Aorta (tissue), 5 donors: ENCODE measurements at regions not wholly inside any gene's neighbourhood (a gene's known extent, or its start where the extent isn't known, plus 50 kb on each side); places are given as distances from the start of the nearest gene placed in this dataset.

Experiments
- ATAC-seq: fragments of 200-7000 bp; cut with Tn5 transposase; one replicate; pipeline ENCODE4 v1.9.1; 2022; ENCODE audit warnings: moderate library complexity; ENCODE audit not compliant: low FRiP score
- DNase-seq, 2 donors: peaks; one replicate each; pipeline ENCODE4 v3.0.0-alpha.2; 2020
- H3K27ac ChIP-seq, 2 donors: one replicate each; pipeline ENCODE4 v1.5.1; 2013; ENCODE audit warnings: low read length in 2 of 2, mild to moderate bottlenecking in 2 of 2, moderate library complexity in 2 of 2, control low read depth in 1 of 2, inconsistent platforms in 1 of 2, low read depth in 1 of 2
- H3K27me3 ChIP-seq, 2 donors: one replicate each; pipeline ENCODE4 v1.6.1; 2013; ENCODE audit warnings: control low read depth in 1 of 2, low read length in 1 of 2, mild to moderate bottlenecking in 1 of 2, moderate library complexity in 1 of 2; ENCODE audit not compliant: insufficient read depth in 2 of 2, control insufficient read depth in 1 of 2
- H3K36me3 ChIP-seq, 2 donors: one replicate each; pipeline ENCODE4 v1.6.1; 2013; ENCODE audit warnings: control low read depth in 1 of 2, low read length in 1 of 2, mild to moderate bottlenecking in 1 of 2; ENCODE audit not compliant: insufficient read depth in 2 of 2, control insufficient read depth in 1 of 2
- H3K4me1 ChIP-seq, 2 donors: one replicate each; pipeline ENCODE4 v1.6.1; 2013; ENCODE audit warnings: low read length in 2 of 2, control low read depth in 1 of 2, mild to moderate bottlenecking in 1 of 2, moderate library complexity in 1 of 2; ENCODE audit not compliant: insufficient read depth in 2 of 2, control insufficient read depth in 1 of 2
- H3K4me3 ChIP-seq, 2 donors: one replicate each; pipeline ENCODE4 v1.5.1; 2013; ENCODE audit warnings: low read length in 2 of 2, control low read depth in 1 of 2, mild to moderate bottlenecking in 1 of 2
- H3K9me3 ChIP-seq: one replicate; pipeline ENCODE4 v1.6.1; 2013; ENCODE audit warnings: mild to moderate bottlenecking, low read length; ENCODE audit not compliant: control insufficient read depth
- WGBS, 2 donors: extraction: QIAGEN DNeasy Blood & Tissue Kit; methylation state at CpG; one replicate each; pipeline ENCODE4 v1.1.7; 2013; 5-methylcytosine and 5-hydroxymethylcytosine counted together
- intact Hi-C, 2 donors: fragments of 100-400 bp; cut with DNase I; formaldehyde crosslinking; loops; one replicate each; pipeline versions ENCODE4 v1.14.2 to v1.15.0; 2022
- donor health status: healthy with polysubstance abuse.
- donor health status: Bipolar disorder and iron deficiency.
- donor health status: DM: no; HTN: no; CAD: no.
- donor health status: DM: no; HTN: no; CAD: no.
- donor health status: DM: yes; HTN: yes; CAD: no.

DNA sequence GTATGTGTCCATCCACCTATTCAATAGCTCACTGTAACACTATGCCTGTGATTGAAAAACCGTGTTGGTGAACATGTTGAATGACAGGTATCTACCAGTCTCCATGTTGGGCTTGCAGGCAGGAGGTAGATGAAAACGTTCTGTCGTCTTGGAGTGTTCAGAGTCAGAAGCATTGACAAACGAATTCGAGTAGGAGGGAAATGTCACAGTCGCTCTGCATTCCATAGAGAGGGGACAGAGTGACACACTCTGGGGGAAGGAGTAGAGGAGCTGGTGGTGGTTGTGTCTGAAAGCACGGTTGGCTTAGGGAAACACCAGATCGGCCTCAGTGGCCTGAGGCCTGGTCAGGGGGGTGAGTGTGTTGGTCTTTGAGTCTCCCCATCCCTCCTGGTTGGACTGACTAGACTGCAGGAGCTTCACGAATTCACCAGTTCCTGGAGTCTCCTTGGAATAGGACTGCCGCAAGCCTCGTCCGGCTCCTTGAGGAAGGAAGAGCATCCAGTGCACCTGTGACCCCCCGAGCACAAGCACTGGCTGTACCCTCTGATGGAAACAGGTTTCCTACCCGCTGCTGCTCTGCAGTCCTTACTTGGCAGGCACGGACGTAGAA, 105.0 kb upstream of the C1QTNF9B start:
- no peak for ATAC-seq
- Histone ChIP-seq H3K27me3 (no peaks in the 10 kb centered on the region), H3K27ac (no peak overlapping the region), H3K4me3 (no peak overlapping the region), H3K4me1 (no peaks in the 10 kb centered on the region), H3K9me3 (peaks cover 1% of the 10 kb centered on the region), H3K36me3 (no peaks in the 10 kb centered on the region)
- DNase-seq: no peak
- 93% methylated on average over 16 of the region's 16 CpGs for WGBS, 2 donors
- intact Hi-C loops: no loop called here

DNA sequence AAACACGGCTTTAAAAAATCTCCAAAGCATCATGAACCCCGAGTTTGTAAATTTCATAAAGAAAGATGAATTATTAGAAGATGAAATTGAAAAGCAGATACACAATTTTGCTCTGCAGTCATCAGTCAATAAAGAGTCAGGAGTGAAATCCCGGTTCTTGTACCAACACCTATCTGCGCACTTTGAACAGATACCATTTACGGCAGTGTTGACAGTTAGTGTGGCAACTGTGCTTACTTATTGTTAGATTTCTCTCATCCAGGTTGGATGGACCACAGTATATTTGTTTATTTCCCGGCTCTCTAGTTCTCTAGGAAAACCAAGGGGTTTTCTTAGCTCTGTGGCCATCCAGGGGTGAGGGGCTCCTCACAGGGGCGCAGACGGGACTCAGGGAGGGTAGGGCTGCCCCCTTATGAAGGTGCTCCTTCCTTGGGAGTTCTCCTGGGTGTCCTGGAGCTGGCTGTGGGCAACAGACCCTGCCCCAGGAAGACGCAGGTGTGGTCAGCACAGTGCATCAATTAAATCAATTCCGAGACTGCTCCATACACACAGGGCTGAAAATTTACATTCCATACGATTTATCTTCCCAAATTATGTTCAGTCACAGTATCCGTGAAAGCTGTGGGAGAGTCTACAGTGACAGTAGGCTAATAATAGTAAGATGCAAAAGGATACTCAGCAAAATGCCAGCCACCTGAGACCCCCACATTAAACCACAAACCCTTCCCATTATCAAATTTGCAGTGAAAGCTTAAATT, 107.0 kb upstream of the C1QTNF9B start:
- intact Hi-C loops: no loop called here
- WGBS, 2 donors: 91% methylated on average over 12 of the region's 12 CpGs

DNA sequence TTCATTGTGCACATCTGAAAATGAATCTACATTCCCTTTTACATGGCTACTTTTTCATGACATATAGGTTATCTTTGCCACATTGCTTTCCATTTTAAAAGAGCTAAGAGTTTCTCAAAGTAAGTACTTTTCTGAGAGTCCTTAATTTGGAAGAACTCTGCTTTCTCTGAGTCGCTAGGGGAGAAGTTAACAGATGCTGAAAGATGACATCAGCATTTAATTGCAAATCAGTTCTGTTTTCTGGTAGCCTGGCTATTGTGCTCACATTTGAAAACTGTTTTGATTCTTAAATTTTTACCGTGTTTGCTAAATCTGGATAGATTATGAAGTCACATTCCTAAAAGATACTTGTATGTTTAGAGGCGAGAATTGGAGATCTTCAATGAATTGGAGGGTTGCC, 107.7 kb upstream of the C1QTNF9B start:
- Histone ChIP-seq H3K27me3 (no peaks in the 10 kb centered on the region), H3K36me3 (no peaks in the 10 kb centered on the region), H3K4me3 (no peak overlapping the region), H3K9me3 (peaks cover 1% of the 10 kb centered on the region), H3K27ac (no peak overlapping the region), H3K4me1 (no peaks in the 10 kb centered on the region)
- DNase-seq (no peak), ATAC-seq (no peak)
- 76 to 77% methylated on average over 3 of the region's 3 CpGs for WGBS, 2 donors
- intact Hi-C loops: no loop called here

More for the DNA sequence above, 107.0 kb upstream of the C1QTNF9B start:
- ATAC-seq (no peak), DNase-seq (no peak)
- Histone ChIP-seq H3K36me3 (no peaks in the 10 kb centered on the region), H3K4me1 (no peaks in the 10 kb centered on the region), H3K27me3 (no peaks in the 10 kb centered on the region), H3K27ac (no peak overlapping the region), H3K4me3 (no peak overlapping the region), H3K9me3 (peaks cover 1% of the 10 kb centered on the region)

DNA sequence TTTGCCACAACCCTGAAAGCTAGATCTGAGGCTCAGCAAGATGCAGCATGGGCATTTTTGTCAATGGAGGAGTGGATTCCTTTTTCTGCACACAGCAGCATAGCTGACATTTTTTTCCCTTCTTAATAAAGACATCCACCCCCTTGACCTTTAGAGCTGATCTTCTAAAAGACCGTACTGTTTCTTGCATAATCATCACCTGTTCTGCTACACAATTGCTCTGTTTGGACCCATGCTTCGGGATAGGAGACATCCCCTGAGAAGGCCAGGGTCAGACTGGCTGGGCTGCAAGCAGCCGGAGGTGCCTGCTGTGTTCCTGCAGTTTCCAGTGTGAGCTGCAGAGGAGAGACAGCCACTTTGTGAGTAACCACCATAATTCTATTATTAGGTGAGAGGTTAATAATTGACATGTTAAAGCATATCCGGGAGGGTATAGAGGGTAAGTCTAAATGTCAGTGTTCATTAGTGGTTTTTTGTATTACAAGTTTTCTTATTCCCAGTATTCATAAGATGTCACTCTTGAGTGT, 108.5 kb upstream of the C1QTNF9B start:
- no peak overlapping the region for H3K27ac ChIP-seq
- no peak for DNase-seq

DNA sequence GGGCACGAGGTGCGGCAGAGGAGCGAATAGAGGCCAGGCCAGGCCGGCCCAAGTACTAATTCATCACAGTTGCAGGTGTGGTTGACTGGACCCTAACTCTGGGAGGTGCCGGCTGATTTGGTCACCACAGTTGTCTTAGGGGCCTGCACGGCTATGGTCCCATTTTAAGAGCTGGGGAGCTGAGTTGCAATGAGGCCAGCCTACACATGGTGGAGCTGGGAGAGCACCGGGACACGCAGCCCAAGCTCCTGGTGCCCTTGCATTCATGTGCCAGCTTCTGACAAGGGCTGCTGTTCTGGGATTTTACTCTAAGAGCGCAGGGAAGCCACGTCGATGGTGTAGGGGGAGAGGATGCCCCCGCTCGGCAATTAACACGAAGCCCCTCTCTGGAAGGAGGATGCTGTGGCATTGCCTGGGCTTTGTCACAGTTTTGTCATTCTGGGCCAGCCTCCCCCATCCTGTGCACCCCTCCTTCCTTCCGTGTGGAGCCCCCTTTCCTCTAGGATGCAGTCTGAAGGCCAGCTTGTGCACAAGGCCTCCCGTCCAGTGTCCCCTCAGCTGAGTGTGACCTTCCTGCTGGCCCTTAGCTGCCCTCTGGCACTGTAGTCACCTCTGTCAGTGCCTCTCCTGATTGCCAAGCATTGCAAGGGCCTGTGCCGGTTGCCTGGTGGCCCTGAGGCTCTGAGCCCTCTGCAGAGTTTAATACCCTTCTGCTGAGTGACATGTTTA, 109.4 kb upstream of the C1QTNF9B start:
- Histone ChIP-seq H3K27ac (no peak overlapping the region), H3K4me3 (no peak overlapping the region), H3K36me3 (no peaks in the 10 kb centered on the region), H3K9me3 (no peaks in the 10 kb centered on the region), H3K4me1 (no peaks in the 10 kb centered on the region), H3K27me3 (no peaks in the 10 kb centered on the region)
- ATAC-seq (no peak), DNase-seq (no peak)
- intact Hi-C loops: no loop called here
- whole genome bisulfite sequencing, 2 donors: 91 to 92% methylated on average over 17 of the region's 17 CpGs

More for the DNA sequence above, 108.5 kb upstream of the C1QTNF9B start:
- no peak for ATAC-seq
- Histone ChIP-seq H3K4me3 (no peak overlapping the region), H3K9me3 (peaks cover 1% of the 10 kb centered on the region), H3K27me3 (no peaks in the 10 kb centered on the region), H3K36me3 (no peaks in the 10 kb centered on the region), H3K4me1 (no peaks in the 10 kb centered on the region)
- intact Hi-C loops: no loop called here
- WGBS, 2 donors: 81 to 82% methylated on average over 4 of the region's 4 CpGs

DNA sequence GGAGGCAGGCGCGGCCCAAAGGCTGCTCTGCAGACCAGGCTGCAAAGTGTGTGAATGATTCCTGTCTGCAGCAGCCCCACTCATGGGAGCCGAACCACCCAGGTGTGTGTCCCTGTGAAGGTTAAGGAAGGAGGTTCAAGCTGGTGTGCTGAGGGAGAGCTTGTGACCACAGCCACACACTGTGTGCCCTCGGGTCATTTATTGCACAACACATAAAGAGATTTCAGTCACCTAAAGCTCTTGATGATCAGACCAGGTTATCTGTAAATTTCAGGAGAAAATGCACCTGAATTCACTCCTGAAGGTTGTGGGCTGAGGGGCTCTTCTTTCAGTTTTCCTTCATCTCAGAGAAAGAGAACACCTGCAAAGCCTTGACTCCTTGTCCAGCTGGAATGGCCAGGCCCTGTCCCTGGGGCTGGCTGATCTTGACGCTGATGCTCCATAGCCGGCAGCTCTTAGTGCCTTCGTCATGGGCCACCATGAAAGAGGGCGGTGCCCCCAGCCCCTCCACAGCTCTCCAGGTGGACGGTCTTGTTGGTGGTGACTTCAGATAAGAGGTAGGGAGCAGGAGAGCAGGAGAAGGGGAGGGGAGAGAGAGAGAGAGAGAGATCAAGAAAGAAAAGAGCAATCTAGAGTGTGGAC, 110.8 kb upstream of the C1QTNF9B start:
- ATAC-seq: no peak
- Histone ChIP-seq H3K9me3 (no peaks in the 10 kb centered on the region), H3K27me3 (no peaks in the 10 kb centered on the region), H3K27ac (no peak overlapping the region), H3K4me3 (no peak overlapping the region), H3K36me3 (no peaks in the 10 kb centered on the region), H3K4me1 (no peaks in the 10 kb centered on the region)
- intact Hi-C loops: no loop called here
- DNase-seq: no peak
- WGBS, 2 donors: 95% methylated on average over 9 of the region's 9 CpGs

DNA sequence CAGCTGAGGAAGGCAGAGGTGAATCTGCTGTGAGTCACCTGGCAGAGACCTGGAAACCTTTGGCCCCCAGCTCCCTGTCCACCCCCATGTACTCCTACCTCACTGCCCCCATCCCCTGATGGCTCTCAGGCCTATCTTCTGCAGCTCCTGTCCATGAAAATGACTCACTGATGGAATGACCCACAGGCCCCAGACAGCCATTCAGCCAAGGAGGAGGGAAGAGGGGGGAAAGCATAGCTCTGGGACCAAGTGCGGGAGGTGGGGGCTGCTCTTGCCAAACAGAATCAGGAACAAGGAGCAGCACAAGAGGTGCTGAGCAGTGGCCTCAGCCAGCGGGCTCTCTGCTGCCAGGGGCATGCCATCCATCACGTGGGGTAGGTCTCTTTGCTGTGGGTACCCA, 111.4 kb upstream of the C1QTNF9B start:
- no peak for DNase-seq
- Histone ChIP-seq H3K27me3 (no peaks in the 10 kb centered on the region), H3K4me3 (no peak overlapping the region), H3K4me1 (no peaks in the 10 kb centered on the region), H3K27ac (no peak overlapping the region), H3K36me3 (no peaks in the 10 kb centered on the region), H3K9me3 (no peaks in the 10 kb centered on the region)
- intact Hi-C loops: no loop called here
- ATAC-seq: no peak
- WGBS, 2 donors: 60 to 64% methylated on average over 3 of the region's 3 CpGs

DNA sequence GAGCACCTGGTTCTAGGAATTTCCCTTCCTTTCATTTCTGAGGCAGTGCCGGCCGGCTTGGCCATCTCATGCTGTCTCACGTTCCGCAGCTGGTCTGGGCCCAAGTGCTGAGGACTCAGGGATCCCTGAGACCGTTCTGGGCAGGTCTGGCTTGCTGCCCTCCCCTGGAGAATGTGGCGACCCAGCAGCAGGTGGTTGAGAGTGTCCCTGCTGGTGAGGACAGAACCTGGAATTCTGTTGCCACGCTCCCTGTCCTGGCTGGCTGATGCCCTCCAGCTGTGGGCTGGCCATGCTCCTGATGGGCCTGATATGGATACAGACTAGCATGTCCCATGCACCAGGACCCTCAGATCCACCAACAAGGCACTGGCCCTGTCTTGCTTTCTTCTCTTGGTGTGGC, 114.0 kb upstream of the C1QTNF9B start:
- intact Hi-C loops: no loop called here
- no peaks in the 10 kb centered on the region for H3K4me1 ChIP-seq
- DNase-seq: no peak
- no peaks in the 10 kb centered on the region for H3K27me3 ChIP-seq
- H3K36me3 ChIP-seq: no peaks in the 10 kb centered on the region
- no peaks in the 10 kb centered on the region for H3K9me3 ChIP-seq
- 88 to 93% methylated on average over 7 of the region's 7 CpGs for WGBS, 2 donors
- no peak overlapping the region for H3K27ac ChIP-seq
- ATAC-seq: no peak
- no peak overlapping the region for H3K4me3 ChIP-seq
